LNCAP (cell line): ENCODE measurements at regions not wholly inside any gene's neighbourhood (a gene's known extent, or its start where the extent isn't known, plus 50 kb on each side); places are given as distances from the start of the nearest gene placed in this dataset.

ENCODE experiments used
- CTCF ChIP-seq: fragments of 450-650 bp; IDR thresholded peaks from 2 replicates; pipeline ENCODE4 v1.5.1; 2017; ENCODE audit warnings: mild to moderate bottlenecking

DNA sequence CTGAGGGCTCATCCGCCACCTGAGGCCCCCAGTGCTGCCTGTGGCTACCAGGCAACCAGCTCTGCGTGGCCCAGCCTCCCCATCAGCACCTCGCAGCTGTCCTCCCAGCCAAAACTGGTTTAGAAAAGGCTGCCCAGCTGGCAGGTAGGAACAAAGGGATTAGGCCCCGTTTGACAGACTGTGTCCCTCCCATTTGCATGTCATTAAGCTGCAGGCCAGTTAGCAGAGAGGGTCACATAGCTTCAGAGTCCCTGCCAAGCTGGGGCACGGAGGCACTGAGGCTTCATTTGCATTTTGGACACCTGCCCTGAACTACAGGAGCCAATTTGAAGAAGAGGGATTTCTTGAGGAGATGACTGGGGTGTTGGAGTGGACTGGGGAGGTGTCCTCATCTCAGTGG, 177.9 kb downstream of the TLE3 start:
- TF ChIP-seq CTCF = no peak

DNA sequence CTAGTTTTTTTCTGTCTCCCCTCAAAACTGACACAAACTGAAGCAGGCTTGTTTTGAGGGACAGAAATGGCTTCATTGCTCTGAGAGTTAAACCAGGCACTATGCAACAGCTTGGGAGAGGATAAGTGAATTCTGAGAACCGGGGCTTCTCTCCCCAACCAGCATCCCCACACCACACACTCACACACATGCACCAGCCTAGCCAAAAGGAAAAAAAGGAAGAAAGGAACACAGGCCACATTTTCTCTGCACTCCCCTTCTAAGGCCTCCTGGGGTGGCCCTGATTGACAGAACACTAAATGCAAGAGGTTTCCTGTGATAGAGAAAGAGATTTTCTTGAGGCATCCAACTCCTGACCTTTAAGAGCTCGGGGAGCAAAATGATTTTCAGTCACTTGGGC, 177.5 kb downstream of the TLE3 start:
- no peak for TF ChIP-seq CTCF

DNA sequence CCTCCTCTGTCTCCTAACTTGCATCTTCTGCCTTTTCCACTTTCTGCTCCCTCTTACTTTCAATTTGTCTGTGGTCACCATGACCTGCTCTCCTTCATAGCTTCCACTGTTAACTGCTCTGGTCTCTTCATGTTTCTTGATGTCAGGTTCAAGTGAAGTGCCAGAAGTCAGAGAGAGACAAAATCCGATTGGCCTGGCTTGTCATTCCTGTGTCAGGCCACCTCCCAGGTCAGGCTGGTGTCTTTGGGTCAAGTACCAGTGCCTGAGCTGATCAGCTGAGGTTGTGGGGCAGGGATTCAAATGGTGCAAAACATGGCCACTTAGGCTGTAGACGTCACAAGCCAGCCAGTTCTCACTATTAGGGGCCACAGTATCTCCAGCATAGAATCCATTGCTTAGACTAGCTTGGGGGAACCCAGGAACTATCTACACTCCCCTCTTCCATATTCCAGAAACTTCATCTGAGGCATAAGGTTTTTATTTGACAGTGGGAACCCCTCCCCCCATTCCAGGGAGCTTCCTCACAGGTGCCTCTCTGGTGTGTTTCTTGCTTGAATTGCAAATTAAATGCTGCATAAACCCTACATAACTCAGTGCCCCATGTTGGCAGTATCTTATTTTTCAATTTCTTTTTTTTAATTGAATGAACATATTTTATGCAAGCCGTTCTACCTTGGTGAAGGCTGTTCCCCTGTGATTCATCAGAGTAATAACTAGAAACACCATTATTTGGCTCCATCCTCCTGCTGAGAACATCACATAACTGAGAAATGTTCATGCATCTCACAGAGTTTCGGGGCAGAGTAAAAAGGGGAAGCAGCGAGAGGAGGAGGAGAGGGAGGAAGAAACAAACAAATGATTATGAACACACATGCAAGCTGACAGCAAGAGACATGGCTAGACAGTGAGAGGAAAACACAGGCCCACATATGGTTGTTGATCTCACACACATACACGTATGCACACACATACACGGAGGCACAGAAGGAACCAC, 175.8 kb downstream of the TLE3 start:
- TF ChIP-seq CTCF = no peak

GRCh38 chr15:69924531-69924930, 173.2 kb downstream of the TLE3 start:
- no peak for TF ChIP-seq CTCF

GRCh38 chr15:69926006-69926405, 171.7 kb downstream of the TLE3 start:
- TF ChIP-seq CTCF = no peak

DNA sequence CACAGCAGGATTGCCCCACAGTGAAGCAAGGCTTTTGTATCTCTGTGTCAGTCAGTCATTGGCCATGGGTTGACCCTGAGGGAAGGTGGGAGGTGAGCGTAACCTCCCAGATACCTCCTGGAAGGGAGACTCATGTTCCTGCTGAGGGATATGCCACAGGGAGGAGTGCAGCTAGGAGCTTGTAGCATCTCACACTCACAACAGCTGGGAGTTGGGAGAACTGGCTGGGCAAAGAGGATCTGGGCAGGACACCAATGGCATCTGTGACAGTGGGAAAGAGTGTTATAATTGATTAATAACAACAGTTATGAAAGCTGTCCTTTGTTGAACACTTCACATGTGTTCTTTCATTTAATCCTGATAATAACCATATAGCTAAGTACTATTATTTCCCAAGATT, 171.0 kb downstream of the TLE3 start:
- no peak for TF ChIP-seq CTCF

DNA sequence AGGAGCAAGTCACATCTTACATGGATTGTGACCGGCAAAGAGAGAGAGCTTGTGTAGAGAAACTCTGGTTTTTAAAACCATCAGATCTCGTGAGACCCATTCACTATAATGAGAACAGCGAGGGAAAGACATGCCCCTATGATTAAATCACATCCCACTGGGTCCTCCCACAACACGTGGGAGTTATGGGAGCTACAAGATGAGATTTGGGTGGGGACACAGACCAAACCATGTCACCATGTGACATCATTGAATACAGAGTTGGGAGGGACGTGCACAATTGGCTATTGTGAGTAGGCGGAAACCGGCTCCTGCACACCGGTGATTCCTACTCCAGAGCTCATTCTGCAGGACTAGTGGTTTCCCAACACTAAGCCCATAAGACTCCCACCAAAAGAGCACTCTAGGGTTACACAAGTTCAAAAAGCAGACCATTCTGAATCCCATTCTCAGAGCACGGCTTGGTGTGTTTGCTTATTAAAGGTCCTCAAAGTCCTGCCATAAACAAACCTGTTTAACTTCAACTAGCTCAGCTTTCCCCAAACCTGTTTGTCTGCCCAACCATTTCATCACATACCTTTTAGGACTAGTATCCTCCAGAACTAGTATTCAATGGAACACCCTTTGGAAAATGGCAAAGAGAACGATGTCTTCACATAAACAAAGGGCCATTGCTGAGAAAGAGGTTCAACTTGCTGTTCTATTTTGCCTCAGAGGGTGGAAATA, 167.6 kb downstream of the TLE3 start:
- TF ChIP-seq CTCF = no peak
